GM19238 (cell line): ENCODE measurements at regions not wholly inside any gene's neighbourhood (a gene's known extent, or its start where the extent isn't known, plus 50 kb on each side); places are given as distances from the start of the nearest gene placed in this dataset.
"Not testable (repeated sequence)": the region's sequence is repeated elsewhere in the genome, so short reads cannot be mapped to it uniquely, and the experiment has no call there.

ENCODE experiments used
- DNase-seq: peaks from one replicate; pipeline ENCODE4 v3.0.0; 2011; ENCODE audit warnings: low spot score; ENCODE audit not compliant: insufficient read length

DNA sequence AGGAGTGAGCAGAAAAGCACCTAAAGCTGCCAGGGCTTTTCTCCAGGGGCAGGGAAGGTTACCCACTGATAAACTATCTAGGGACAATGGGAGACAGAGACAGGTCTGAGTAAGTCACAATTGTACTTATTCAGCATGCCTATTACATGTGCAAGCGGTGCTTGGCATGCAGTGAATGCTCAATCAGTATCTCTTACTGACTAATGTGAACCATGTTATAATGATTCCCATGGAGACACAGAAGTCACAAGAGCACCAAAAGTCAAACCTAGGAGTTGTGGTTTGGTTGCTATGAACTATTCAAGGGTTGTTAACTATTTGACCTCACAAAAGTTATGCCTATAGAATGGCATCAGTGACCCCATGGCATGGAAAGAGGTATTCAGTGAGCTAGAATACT, 50.0 kb upstream of the RASGRP1 start:
- DNase-seq: no peak

DNA sequence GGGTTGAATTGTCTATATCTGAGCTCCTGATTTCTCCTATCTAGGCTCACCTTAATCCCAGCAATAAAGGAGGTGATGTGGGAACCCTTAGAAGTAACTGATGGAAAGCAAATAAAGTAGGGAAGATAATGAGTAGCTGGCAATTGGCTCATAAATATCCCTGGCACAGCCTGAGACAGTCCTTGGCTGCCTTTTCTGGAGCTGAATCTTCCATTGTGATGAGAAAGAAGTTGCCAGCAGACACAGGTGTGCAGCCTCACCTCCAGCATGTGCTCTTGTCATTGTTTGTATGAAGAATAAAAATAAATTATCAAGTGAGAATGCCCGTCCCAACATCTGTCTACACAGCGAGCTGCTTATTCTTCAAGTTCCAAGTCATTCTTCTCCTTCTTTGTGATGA, 53.2 kb upstream of the RASGRP1 start:
- DNase-seq: no peak

DNA sequence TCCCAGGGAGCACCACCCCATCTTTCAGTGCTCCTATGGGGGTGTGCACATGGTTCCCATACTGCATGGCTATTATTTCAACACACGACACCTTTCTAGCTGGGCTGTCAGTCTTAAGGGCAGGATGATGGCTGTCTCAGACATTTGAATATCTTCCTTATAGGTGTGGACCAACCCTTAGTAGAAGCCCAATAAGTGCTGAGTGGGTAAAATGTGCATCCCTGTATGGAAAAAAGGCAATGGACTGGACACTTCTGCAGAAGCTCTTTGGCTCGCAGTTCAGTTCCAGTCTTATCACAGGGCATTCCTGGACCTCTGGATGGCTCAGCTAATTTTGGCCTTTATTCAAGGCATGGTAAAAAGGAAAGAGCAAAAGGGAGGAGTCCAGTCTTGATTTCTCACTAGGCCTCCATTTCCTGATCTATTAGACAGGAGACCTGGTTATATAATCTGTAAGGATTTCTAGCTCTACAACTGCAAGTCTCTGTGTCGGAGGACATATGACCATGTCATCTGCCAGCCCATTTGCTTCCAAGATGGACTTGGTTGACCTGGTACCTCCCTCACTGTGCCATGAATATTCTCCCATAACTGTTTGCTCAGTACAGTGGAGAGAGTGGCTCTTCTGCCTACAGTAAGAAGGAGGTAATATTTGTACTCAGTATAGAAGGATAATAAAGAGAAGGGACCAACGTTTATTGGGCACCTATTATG, 53.8 kb upstream of the RASGRP1 start:
- DNase-seq: no peak

DNA sequence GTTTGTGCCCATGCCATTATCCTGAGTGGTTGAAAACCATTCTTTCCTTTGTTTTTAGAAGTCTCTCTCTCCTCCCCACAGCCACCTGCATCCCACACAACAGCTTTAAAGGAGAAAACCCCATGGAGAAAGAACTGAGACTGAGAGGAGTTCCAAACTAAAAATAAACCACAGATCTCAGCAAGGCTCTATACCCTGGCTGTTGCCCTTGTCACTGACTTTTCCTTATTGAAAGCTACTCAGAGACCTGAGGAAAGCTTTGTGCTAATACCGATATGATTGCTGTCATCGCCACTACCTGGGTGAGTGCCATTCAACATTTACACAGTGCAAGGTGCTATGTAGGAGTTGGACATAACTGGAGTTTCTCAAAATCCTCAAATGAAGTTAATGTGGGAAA, 55.5 kb upstream of the RASGRP1 start:
- DNase-seq: no peak

DNA sequence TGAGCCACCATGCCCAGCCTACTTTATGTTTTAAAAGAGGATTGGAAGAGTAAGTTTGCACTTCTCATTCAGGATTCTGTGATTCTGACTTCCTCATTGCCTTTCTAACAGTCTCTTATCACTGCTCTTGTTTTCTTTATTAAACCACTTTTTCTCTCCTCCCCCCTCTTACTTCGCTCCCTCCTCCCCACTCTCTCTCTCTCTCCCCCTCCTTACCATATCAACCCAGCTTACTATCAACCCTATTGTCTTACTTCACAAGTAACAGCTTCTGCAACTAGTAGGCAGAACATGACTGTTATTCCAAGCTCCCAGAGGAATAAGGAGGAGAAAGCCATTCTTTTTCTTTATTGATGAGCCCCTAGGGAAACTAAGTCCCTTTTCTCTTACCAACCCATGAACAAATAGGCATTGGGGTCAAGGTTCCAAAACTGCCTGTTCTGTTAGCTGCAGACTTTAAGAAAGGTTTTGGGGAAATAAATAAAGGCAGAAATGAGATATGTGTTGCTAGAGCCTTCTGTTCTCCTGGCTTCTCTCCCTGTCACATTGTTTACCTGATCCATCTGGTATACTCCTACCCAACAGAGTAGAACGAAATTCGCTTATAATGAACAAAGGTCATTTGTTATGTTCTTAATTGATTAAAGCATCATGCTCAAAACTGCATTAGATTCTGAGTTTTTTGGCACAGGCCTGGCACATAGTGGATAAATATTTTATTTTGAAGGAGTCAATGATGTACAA, 56.4 kb upstream of the RASGRP1 start:
- no peak for DNase-seq

DNA sequence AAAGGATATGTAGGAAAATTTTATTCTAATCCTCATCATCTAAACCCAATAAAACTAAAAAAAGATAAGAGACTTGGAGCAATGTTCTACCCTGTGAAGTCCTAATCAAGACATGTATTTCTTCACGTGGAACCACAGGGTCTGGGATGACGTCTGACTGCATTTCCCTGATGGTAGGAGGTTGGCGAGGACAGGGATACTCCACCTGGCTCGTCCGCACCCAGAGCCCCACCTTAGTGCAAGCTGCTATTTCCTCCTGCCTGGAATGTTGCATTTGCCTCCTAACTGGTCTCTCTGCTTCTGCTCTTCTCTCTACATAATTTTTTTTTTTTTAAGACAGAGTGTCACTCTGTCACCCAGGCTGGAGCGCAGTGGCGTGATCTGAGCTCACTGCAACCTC, 57.7 kb upstream of the RASGRP1 start:
- no peak for DNase-seq

DNA sequence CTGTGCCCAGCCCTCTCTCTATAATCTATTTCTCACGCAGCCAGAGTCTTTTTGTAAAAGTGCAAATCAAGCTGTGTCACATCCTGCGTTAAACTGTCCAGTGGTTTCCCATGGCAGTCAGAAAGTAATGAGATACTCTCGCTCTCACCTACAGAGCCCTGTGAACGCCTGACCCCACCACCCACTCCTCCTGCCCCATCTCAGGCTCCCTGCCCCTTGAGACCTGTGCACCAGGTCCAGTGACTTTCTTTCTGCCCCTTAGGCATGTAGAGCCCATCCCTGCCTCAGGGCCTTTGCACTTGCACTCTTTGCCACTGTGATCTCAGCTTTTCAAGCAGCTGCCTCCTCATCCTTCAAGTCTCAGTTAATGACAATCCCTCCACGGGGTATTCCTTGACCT, 58.3 kb upstream of the RASGRP1 start:
- no peak for DNase-seq

DNA sequence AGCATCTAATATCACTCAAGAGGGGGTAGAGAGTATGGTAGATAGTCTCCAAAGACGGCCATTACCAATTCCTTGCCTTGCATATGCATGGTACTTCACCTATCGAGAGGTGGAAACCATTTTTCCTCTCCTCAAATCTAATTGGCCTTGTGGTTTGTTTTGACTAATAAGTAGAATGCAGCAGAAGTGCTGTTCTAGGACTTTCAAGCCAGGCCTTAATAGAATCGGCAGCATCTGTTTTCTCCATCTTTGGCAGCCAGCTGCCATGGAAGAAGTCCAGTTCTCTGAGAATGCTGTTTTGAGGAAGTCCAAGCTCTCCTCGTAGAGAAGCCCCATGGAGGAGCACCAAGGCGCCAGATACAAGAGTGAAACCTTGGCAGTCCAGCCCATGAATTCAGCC, 59.1 kb upstream of the RASGRP1 start:
- no peak for DNase-seq

DNA sequence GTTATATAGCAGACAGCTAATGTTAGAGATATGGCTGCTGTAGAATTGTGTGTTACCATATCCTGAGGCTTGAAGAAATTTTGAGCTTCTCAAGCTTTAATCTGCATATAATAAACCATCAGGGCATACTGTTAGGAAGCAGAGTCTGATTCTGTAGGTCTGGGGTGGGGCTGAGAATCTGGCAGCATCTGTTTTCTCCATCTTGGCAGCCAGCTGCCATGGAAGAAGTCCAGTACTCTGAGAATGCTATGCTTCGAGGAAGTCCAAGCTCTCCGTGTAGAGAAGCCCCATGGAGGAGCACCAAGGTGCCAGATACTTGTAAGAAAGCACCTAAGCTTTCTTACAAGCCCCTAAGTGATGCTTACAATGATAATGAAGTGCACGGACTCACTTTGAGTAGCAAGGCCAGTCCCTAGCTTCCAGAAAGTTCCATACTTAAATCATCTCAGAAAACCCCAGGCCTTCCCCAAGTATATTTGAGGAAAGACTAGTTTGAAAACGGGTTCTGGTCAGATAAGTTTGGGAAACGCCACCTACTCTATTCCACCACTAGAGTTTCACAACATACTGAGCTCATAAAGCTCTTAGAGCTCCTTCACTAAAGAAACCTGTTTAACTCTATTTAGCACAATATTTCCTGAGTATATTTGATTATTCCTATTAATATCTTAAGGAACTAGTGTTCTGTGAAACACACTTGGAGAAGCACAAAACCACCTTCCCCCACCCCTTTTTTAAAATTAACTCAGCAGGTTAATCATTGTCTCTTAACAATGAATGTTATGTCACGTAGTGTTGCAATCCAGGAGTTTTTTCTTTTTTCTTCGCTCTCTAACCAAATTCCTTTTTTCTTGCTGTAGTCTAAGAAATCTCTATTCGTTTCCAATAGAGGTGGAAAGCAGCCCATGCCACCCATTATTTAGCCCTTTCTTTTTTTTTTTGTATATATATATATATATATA, 59.9 kb upstream of the RASGRP1 start:
- no peak for DNase-seq

DNA sequence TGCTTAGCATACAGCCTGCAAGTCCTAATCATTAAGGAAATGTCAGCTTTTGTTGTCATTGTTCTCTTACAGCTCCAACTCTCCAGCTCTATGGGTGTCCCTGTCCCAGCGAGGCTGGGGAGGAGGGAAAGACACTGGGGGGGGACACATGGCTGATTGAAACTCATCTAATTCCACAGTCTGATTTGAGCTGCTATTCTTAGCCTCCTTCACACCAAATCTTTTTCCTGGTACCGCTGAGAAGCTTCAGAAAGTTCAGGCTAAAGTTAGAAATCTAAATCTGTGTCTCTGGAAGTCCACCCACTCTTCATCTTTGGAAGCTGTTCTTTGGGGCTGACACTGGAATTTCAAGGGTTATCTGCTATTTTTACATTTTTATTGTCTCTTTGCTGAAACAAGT, 61.3 kb upstream of the RASGRP1 start:
- no peak for DNase-seq

DNA sequence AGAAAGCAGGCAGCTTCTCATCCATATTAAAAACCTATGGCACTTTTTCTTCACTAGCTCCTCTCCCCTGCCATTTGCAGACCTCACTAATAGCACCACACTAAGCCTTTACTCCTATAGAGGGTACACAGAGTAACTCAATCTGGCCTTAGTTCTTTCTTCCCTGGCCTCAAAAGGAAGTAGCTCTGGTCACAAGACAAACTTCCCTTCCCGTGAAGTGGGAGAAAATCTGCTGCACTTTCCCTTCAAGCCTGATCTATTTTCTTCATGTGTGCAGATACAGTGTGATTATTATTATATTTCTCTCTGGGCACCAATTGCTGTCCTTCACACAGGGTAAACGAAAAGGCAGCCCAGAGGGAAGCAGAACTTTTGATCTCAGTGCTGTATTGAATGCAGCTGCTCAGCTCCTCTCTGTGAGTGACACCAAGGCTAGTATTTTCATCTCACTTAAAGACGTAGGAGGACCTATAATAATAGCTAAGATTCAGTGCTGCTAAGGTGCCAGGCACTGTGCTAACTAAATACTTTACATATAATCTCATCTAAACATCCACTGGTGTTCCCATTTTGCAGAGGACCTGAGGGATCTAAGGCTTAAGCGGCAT, 61.9 kb upstream of the RASGRP1 start:
- DNase-seq: no peak

DNA sequence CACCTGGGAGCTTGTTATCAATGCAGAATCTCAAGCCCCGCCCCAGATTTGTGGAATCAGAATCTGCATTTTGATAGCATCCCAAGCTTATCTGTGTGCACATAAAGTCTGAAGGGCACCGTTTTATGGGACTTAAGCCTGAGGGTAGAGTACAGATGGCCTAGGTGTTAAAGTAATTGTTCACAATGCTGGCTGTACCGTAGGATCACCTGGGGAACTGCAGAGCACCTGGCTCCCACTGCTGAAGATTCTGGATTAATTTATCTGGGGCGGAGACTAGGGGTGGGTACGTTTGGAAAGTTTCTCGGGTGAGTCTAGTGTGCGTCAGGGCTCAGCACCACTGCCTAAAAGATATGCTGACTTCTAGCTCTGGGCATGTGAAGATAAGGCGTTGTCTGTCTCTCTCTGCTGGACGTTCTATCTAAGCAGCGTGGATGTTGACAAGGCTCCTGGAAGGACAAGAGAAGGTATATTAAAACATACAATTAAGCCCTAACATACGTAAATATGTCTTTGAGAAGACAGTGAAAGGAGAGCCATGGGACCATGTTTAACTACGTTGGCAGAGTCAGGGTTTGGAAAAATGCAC, 63.2 kb upstream of the RASGRP1 start:
- no peak for DNase-seq

DNA sequence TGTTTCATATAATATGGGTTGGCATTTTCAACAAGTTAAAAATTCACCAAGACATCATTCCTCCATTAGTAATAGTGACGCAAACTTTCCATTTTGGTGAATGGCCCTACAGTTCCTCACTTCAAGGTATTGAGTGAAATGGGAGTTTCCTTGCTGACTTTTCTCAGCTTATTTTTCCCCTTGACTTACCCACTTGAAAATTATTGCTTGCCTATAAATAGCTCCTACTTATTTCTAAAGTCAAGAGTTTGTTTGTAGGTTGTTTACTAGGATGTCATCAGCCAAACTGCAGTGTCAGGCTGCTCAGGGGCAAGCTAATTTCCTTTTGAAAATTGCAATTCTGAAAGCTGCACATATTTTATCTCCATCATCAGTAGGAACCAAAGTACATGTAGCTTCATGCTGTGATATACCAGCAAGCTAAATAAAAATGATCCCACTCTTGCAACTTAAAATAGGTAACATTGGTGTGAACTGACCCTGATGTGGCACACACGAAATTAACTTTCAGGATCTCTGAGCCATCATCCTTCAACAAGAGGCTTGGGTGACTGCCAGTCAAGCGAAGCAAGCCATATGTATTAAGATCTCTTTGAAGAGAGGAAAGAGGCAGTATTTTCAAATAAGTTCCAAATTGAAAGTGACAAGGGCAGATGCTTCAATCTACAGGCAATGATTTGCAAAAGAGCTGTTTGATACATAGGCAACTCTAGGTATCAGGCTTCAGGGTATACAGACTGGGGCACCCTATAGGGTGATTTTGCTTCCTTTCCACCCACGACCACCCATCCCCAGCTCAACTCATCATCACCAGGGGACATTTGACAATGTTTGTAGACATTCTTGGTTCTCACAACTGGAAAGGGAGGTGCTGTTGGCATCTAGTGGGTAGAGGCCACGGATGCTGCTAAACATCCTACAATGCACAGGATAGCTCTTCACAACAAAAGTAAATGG, 66.8 kb upstream of the RASGRP1 start:
- DNase-seq: no peak

DNA sequence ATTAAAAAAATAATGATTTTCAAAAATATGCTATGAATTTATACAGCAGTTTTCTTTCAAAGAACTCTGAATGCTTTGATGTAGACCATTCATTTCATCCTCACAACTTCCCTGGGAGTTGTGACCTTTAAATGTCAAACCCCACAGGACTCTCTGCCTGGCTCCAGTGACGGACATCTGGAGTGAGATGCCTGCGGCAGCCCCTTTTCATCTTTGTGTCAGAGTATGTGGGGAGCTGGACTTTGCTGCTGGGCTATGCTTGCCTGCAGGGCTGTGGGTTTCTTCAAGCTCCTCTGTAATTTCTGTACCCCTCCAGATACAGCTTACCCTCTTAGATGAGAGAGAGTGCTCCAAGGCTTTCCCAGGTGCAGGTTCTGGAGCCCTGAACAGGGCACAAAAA, 70.6 kb upstream of the RASGRP1 start:
- DNase-seq: no peak

DNA sequence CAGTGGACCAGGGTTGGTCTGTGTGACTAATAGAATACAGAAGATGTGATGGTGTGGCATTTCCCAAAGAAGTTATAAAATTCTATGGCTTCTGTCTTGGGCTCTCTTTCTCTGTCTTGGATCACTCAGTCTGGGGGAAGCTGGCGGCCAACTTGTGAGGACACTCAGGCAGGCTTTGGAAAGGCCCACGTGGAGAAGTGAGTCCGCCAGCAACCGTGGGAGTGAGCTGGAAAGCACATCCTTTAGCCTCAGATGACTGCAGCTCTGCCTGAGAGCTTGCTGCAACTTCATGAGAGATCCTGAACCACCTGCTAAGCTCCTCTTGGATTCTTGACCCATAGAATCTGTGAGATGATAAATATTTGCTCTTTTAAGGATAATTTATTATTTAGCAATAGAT, 72.0 kb upstream of the RASGRP1 start:
- DNase-seq: no peak

DNA sequence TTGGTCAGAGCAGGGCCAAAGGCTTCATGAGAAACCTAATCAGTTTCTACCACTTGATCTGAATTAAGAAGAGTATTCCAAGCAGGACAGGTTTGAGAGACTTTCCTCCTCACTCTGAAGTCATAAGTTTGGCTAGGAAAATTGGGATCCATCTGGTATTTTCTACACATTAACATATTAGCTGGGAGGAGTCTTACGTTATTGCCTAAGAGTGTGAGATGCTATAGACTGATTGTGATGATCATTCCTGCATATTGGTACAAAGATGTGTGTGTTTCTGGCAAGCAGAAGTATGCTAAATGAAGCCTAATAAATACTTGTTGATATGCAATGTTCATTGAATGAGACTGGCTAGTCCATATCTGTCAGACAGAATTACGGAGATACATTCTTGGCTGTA, 73.5 kb upstream of the RASGRP1 start:
- DNase-seq: no peak

DNA sequence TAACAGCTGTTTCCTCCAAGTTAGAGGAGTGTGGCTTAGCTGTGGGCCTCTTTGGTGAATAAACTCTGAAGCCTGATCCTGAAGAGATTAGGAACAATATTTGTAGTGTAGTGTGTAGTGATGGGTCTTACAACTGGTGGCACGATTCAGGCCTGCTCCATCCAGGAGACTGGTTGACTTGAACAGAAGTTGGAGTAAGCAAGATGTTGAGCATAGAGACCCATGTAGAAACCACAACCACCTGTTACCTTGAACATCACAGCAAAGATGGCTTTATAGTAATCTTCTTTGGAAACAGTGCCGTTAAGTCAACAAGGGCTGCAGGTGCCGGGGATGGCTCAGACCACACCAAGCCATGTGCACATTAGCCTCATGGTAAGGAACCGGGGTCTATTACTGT, 74.2 kb upstream of the RASGRP1 start:
- no peak for DNase-seq

DNA sequence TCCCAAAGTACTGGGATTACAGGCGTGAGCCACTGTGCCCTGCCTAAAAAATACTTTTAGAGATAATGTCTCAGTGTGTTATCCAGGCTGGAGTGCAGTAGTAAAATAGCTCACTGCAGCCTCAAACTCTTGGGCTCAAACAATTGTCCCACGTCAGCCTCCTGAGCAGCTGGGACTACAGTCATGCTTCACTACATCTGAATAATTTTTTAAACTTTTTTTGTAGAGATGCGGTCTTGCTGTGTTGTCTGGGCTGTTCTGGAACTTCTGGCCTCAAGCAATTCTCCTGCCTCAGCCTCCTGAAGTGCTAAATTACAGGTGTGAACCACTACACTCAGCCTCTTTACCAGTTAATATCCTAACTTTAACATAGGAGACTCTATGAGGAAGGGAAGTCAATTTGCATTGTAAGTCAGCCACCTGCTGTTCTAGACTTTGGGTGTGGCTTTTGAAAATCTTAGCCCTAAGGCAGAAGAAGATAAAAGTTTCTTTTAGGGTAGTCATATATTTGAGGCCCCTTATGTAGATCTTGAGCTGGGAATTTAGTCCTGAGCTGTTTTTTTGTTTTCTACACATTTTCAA, 78.2 kb upstream of the RASGRP1 start:
- no peak for DNase-seq

DNA sequence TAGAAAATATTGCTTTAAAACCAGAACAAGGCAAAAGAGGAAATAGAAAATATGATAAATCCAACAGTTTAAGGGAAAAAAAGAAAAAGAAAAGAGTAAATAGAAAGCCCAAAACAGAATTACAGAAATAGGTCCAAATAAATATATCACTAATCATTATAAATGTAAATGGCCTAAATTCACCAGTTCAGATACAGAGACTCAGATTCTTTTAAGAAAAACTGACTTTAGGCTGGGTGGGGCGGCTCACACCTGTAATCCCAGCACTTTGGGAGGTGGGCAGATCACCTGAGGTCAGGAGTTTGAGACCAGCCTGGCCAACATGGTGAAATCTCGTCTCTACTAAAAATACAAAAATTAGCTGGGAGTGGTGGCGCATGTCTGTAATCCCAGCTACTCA, 79.7 kb upstream of the RASGRP1 start:
- DNase-seq: not testable (repeated sequence)

DNA sequence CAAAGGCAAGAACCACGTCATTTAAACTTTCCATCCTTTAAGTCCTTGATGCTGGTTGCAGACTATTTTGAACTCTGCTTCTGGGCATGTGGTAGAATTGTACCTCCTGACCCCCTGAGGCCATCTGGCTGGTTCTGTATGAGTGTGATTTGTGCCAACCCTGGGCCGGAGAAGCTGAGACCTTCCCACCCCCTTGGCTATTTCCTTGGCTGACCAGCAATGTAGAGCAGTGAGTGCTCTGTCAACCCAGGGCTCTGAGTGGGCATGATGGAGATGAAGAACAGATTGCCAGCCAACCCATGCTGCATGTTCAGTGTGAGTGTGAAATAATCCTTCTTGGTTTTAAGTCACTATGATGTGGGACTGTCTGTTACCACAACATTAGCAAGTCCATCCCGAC, 82.1 kb upstream of the RASGRP1 start:
- no peak for DNase-seq
